ENCODE measurements at regions not wholly inside any gene's neighbourhood (a gene's known extent, or its start where the extent isn't known, plus 50 kb on each side); places are given as distances from the start of the nearest gene placed in this dataset.
A peak's percentile ranks its signal among the peaks of the same experiment; 100 is the strongest.

GRCh38 chr4:12053966-12054365 is 625.3 kb upstream of the HS3ST1 start:
- Histone ChIP-seq H3K4me1 (ENCODE audit: insufficient read depth, poor library complexity, severe bottlenecking) (no peaks in the 10 kb centered on the region), H3K27me3 (ENCODE audit: insufficient read depth, poor library complexity, severe bottlenecking) (no peaks in the 10 kb centered on the region), H3K4me3 (ENCODE audit: severe bottlenecking) (no peak overlapping the region), H3K9me3 (ENCODE audit: severe bottlenecking) (no peaks in the 10 kb centered on the region), H3K27ac (ENCODE audit: poor library complexity, severe bottlenecking) (no peak overlapping the region), H3K36me3 (ENCODE audit: low read depth) (no peaks in the 10 kb centered on the region)
- TF ChIP-seq CTCF (IDR thresholded peaks at IDR 0.05; ENCODE audit: poor library complexity, severe bottlenecking), result no peak
- no peak for ATAC-seq (ENCODE audit: low read depth)
- no peak for DNase-seq (ENCODE audit: low spot score)

- DNase-seq (ENCODE audit: low spot score) (no peak), ATAC-seq (ENCODE audit: low read depth) (no peak)
- Histone ChIP-seq H3K9me3 (ENCODE audit: severe bottlenecking) (no peaks in the 10 kb centered on the region), H3K4me3 (ENCODE audit: severe bottlenecking) (no peak overlapping the region), H3K36me3 (ENCODE audit: low read depth) (no peaks in the 10 kb centered on the region), H3K4me1 (ENCODE audit: insufficient read depth, poor library complexity, severe bottlenecking) (no peaks in the 10 kb centered on the region), H3K27me3 (ENCODE audit: insufficient read depth, poor library complexity, severe bottlenecking) (no peaks in the 10 kb centered on the region), H3K27ac (ENCODE audit: poor library complexity, severe bottlenecking) (no peak overlapping the region)
- no peak for TF ChIP-seq CTCF (IDR thresholded peaks at IDR 0.05; ENCODE audit: poor library complexity, severe bottlenecking)
These were observed 624.9 kb upstream of the HS3ST1 start for GRCh38 chr4:12053556-12053955.

GRCh38 chr4:12050357-12050756 is 621.7 kb upstream of the HS3ST1 start:
- Histone ChIP-seq H3K4me1 (ENCODE audit: insufficient read depth, poor library complexity, severe bottlenecking) (no peaks in the 10 kb centered on the region), H3K27me3 (ENCODE audit: insufficient read depth, poor library complexity, severe bottlenecking) (no peaks in the 10 kb centered on the region), H3K4me3 (ENCODE audit: severe bottlenecking) (no peak overlapping the region), H3K36me3 (ENCODE audit: low read depth) (no peaks in the 10 kb centered on the region), H3K9me3 (ENCODE audit: severe bottlenecking) (no peaks in the 10 kb centered on the region), H3K27ac (ENCODE audit: poor library complexity, severe bottlenecking) (no peak overlapping the region)
- ATAC-seq (ENCODE audit: low read depth) (no peak), DNase-seq (ENCODE audit: low spot score) (no peak)
- TF ChIP-seq CTCF (IDR thresholded peaks at IDR 0.05; ENCODE audit: poor library complexity, severe bottlenecking), result no peak

- Histone ChIP-seq H3K36me3 (ENCODE audit: low read depth) (no peaks in the 10 kb centered on the region), H3K4me3 (ENCODE audit: severe bottlenecking) (no peak overlapping the region), H3K9me3 (ENCODE audit: severe bottlenecking) (no peaks in the 10 kb centered on the region), H3K4me1 (ENCODE audit: insufficient read depth, poor library complexity, severe bottlenecking) (no peaks in the 10 kb centered on the region), H3K27ac (ENCODE audit: poor library complexity, severe bottlenecking) (no peak overlapping the region), H3K27me3 (ENCODE audit: insufficient read depth, poor library complexity, severe bottlenecking) (no peaks in the 10 kb centered on the region)
- DNase-seq (ENCODE audit: low spot score) (no peak), ATAC-seq (ENCODE audit: low read depth) (no peak)
- TF ChIP-seq CTCF (IDR thresholded peaks at IDR 0.05; ENCODE audit: poor library complexity, severe bottlenecking), result no peak
These were observed 614.1 kb upstream of the HS3ST1 start for GRCh38 chr4:12042818-12043217.

GRCh38 chr4:12041828-12042227 is 613.1 kb upstream of the HS3ST1 start:
- H3K36me3 ChIP-seq (ENCODE audit: low read depth), result no peaks in the 10 kb centered on the region
- H3K4me1 ChIP-seq (ENCODE audit: insufficient read depth, poor library complexity, severe bottlenecking), result no peaks in the 10 kb centered on the region
- H3K9me3 ChIP-seq (ENCODE audit: severe bottlenecking), result no peaks in the 10 kb centered on the region
- H3K27ac ChIP-seq (ENCODE audit: poor library complexity, severe bottlenecking), result no peak overlapping the region
- ATAC-seq (ENCODE audit: low read depth), result no peak
- H3K4me3 ChIP-seq (ENCODE audit: severe bottlenecking), result no peak overlapping the region
- no peak for DNase-seq (ENCODE audit: low spot score)
- TF ChIP-seq CTCF (IDR thresholded peaks at IDR 0.05; ENCODE audit: poor library complexity, severe bottlenecking), result peak; percentile 24
- H3K27me3 ChIP-seq (ENCODE audit: insufficient read depth, poor library complexity, severe bottlenecking), result no peaks in the 10 kb centered on the region

Measured in RWPE2 (cell line).